Activated CD4-positive, CD25-positive, alpha-beta regulatory T cell treated with anti-CD3 and anti-CD28 coated beads, Interleukin-2, amount 50 U/mL, for 72 hours (primary cell): ENCODE measurements at regions not wholly inside any gene's neighbourhood (a gene's known extent, or its start where the extent isn't known, plus 50 kb on each side); places are given as distances from the start of the nearest gene placed in this dataset.
"Not testable (repeated sequence)": the region's sequence is repeated elsewhere in the genome, so short reads cannot be mapped to it uniquely, and the experiment has no call there.

ENCODE experiments used
- DNase-seq: peaks from one replicate; pipeline ENCODE4 v3.0.0; 2021

DNA sequence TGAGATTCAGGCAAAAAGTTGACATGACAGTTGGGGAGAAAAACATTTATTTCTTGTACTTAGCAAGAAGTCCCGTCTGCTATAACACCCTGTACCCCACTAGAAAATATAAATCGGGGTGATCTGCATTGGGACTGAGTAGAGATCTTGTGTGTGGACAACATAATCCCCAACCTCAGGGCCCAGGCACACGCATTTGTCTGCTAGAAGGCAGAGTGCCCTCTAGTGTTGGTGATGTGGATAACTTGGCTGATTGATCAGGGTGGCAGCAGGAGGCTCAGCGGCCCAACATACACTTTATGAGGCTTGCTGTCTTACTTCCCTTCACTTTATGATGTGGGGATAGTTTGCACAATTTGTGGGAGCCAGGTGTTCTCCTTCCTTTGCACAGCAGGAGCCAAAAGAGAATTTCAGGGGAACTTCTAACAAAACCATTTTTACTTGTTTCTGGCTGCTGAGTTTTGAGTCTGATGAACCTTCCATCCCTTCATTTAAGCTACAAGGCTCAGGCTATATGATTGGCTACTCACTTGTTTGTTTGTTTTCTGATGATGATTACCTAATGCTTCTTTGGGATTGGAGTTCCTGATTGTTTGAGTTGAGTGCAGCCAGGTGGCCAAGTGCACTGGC lies 263.2 kb downstream of the DMAC1 start:
- peak; percentile 36 for DNase-seq

DNA sequence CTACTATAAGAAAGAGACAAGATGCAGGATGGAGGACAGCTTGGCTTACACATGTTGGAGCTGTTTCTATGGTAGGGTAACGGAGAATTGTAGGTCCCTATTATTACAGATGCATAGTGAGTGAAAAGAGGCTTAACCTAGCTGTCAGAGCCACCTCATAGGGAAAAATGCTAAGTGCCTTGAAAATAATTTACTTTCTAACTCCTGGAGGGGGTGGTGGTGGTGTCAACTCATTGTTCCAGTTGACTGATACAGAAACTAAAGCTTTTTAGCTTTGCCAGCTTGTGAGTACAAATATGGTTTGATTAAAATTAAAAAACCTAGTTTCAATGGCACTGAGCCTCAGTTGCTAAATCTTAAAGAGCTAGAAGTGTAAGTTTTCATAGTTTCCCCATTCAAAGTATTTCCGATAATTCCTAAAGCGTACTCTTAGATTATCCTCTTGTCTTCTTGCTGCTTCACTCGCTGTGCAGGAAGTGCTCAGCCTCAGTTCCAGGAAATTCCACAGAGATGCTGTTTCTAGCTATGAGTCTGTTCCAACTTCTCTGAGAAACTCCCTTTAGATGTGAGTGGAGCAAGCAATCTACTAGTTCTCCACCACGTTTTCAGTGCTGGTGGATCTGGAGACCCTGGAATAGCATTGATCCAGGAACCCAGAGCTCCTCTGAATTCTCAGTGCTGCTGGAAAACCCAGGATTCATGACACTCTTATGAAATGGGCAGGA lies 265.2 kb downstream of the DMAC1 start:
- no peak for DNase-seq

DNA sequence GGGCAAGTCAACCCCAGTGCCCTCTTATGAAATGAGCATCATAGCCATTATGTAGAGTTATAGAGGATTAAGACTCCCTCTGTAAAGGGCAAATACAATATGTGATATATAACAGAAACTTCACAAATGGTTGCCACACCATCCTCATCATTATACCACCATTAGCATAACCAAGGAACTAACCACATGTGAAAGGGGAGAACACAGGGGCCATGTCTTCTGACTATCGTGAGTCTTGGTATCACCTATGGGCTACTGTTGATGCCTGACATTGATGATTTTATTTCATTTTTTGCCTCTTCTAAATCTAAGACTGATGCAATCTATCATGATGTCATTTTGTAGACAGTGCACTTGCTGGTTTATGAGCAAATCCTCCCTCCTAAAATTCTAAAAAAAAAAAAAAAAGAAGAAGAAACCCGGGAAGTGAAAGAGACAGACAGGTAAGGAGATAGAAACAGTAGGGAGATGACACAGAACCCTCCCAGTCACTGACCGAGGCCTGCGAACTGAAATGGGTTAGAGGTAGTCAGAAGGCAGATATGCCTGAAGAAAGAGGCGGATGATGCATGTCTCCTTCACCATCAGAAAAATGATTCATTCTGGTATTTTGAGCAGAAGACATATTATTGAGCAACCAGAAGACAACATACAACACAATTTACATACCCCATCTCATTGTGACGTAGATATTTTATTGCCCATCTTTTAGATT lies 266.0 kb downstream of the DMAC1 start:
- no peak for DNase-seq

DNA sequence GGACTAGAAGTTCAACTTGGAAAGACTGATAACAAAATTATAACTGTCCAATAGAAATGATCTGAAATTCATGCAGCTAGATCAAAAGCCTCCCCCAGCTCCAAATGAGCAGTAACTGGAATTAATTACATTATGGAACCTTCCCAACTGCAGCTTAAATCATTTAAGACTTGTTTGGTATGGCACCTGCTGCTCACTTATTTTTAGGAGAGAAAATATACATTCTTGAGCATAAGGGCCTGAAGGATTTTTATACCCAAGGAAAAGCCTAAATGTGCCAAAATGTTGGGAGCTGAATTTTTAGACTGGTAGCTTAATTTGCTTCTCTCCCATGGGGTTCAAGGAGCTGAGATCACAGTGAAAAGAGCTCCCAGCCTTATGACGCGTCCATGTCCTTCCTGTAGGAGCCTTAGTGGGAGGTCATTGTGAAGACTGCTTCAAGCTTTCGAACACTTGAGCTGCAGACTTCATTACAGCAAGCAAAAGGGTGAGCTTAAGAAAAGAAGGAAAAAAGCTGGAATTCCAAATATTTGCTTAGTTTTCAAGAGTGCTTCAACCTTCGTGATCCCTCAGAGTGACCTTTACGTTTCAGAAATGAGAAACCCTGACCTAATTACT lies 276.0 kb downstream of the DMAC1 start:
- no peak for DNase-seq

DNA sequence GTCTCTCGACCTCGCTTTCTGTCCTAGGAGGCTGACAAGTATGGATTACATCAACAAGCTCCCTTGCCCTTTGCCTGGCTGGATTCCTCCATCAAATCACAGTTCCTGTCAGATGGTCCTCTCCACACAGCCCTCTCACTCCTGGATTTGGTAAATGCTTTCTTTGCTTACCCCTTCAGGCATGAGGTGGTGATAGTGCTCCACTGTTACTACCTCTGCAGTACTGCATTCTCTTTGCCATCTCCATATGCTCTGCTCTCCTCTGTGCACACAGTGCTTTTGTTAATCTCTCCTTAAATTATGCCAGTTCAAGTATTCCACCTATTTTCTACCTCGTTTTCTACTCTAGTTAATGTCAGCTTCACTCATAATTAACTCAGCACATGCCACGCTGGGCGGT lies 279.2 kb downstream of the DMAC1 start:
- no peak for DNase-seq

DNA sequence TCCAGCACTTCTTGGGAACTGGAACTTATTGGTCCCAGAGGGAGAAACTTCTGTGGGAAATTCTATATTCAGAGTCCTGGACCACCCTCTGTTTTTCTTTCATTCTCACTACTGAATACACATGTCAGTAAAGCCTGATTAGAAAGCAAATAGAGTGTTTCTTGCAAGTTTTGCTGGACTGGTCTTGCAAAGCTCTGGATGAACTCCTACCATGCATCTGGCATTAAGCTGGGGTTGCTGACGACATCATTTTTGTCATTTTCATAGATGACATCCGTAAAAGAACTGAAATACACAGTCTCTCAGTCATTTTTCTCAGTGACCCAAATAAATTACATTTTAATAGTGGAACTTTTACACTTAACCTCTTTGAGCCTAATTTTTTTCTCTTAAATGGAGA lies 283.2 kb downstream of the DMAC1 start:
- DNase-seq, result no peak

DNA sequence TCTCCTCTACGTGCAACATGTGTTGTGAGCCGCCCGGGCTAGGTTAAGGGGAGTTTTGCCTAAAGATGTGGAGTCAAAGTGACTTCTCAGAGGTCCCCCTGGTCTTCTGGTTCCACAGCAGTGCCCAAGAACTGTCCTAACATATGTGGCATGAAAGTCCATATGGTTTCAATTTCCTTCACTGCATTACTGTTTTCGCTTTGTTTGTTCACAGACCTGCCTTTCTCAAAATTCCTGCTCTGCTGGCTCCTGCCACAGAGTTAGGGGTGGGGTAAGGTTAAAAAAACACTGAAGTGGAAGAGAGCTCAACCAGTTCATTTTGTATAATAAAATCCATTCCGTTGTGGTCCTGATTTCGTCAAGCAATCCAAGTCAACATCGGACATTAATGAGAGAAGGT lies 289.4 kb downstream of the DMAC1 start:
- DNase-seq, result no peak

DNA sequence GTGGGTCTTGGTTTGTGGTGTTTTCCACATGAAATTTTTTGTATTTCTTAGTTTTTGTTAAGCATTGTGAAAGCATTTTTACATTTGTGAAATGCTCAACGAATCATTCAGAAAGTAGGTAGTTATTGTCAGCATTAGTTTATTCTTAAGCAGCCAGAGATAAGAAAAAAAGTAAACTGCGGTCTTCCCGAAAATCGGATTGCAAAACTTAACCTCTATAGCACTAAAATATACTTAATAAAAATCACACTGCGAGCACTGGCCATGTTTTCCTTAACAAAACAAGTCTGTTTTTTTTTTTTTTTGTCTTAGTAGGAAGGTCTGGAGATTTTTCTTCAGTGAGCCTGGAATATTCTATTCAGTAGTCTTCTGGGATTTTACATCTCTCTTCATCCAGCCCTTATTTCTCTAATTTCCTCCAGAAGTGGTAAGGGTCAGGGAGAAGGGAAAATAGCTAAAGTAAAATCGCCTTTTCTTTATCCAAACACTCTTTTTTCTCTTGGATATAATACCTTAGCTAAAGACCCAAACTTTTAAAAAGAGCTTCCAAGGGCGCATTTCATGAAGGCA lies 289.9 kb downstream of the DMAC1 start:
- no peak for DNase-seq

DNA sequence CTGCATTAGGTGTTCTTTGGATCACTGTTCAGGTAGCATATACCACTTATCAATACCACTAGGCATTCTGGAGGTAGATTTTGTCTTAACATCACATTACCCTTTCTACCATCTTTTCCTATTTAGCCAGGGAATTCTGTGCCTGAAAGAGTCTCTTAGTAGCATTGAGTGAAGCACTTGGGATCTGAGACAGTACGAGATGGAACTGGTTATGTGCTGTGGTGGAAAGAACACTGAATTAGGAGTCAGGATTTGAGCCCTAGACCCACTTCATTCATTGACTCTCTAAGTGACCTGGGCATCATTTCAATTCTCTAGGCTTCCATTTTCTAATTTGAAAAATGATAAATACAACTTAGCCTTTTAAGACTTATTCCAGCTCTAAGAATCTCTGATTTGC lies 291.1 kb downstream of the DMAC1 start:
- DNase-seq, result no peak

DNA sequence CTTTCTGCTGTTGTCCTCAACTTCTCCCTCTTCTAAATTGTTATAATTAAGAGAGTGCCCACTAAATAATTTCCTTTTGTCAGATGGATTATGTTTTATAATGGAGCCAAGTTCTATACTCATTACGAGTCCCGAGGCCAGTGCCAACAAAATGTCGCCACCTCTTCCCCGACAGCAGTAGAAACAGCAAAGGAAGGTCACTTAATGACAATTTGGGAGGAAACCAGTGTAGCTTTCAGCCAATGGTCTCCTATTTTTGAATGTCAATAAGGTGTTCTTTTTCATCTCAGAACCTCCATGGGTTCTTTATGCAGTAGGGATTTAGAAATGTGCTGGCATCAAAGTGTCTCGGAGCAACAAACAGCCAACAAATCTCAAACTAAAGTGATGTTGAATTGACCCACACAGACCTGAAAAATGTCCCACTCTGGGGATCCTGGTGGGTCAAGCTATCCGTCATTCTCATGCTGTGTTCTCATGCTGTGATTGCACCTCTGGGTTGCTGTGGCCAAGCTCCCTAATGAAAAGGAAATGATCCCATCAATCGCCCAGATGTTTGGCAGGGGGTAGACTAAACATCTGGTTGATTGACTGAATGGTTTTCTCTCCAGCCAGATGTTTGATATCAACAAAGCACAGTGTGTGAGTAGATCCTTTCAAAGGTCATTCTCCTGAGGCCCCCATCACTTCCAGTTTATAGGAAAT lies 291.9 kb downstream of the DMAC1 start:
- no peak for DNase-seq

DNA sequence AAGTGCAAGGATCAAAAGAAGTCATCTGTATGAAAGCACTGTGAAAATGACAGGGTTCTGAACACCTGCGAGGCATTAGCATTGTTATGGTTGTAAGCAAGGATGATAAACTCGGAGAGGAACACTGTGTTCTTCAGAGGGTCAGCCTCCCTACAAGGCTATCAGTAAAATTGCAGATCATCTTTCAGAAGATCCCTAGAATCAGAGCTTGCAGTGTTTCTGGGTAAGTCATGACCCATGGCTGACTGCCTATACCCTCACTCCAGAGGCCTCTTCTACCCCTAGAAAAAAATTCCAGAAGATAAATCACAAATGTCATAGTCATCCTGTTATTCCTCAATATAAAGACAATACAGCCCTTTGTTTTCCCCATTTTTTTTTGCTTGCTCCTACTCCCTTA lies 292.6 kb downstream of the DMAC1 start:
- no peak for DNase-seq

DNA sequence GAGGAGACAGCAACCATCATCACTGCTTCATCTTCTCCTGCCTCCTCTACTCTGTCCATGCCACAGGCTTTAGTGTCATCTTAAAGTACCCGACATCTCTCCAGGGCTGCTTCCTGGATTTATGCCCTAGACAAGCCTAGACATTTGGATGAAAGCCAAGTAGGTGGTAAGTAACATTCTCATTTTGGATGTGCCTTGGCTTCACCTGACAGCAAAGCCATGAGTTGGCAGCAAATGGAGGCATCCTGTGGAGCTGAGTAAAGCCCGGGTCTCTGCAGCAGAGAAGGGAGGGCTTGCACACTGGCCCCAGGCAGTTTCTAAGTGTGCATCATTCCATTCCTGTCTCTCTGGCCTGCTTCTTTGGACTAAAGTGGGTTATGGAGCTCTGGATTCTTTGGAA lies 299.1 kb downstream of the DMAC1 start:
- no peak for DNase-seq

DNA sequence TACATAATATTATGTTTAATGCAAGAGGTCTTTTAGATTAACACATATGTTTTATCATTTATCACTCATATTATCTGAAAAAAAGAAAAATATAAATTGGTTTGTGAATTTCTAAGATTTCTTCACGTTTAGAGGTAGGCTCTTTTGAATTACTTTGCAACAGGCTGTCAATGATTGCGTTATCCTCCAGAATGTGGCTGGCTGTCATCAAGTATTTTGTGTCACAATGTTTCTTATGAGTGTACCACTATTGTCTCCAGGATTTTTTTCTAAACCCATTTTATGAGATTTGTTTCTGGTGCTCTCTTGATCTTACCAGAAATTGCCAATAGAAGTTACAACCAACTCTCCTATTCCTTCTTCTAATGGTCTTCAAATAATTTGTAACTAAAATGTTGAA lies 307.9 kb downstream of the DMAC1 start:
- DNase-seq, result no peak

DNA sequence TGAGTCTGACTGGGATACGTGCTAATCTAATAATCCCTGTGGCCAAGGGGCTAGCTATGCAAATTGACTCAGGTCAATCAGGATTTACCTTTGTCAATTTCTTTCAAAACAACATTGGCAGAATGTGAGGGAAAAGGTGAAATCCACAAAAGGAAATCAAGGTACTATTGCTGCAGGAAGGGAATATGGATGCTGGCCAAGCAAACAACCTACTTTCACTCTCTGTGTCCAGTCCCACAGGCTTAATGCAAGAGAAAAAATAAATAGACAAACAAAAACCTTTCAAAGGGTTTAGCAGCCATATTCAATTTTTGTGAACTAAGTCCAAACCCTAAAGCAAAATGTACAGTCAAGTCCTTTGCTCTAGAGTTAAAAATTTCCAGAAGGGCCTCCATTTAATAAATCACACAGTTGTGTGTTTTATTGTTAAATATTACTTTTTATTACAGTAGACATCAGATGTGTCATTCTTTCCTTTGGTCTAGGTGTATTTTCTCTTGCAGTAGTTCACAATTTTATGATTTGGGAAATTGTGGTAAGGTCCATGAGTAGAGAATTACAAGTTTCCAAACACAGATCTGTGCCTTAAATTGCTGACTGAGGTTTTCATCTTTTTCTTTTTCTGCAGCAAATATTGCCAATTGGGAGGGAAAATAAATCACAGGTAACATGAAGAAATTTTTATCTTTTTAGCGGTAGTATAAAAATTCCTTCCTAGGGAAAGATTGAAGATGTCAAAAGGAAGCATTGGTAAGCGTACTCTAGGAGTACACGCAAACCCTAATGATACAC lies 309.1 kb downstream of the DMAC1 start:
- no peak for DNase-seq

DNA sequence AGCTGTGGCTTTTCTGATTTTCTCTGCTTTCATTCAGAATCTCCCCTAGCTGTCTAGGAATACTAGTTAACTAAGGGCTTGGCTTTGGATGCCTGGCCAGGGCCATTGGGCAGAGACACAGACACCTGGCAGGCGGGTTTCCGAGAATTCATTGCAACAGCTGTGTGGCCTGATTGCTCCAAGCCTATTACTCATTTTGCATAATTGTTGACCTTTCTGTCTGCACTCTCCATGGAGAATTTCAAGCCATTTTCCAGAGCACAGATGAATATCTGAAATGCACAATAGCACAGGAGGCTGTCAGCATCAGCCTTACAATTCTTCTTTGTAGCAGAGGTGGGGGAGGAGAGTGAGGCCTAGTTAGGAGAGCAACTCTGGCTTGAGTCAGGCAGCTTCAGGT lies 310.5 kb downstream of the DMAC1 start:
- no peak for DNase-seq

DNA sequence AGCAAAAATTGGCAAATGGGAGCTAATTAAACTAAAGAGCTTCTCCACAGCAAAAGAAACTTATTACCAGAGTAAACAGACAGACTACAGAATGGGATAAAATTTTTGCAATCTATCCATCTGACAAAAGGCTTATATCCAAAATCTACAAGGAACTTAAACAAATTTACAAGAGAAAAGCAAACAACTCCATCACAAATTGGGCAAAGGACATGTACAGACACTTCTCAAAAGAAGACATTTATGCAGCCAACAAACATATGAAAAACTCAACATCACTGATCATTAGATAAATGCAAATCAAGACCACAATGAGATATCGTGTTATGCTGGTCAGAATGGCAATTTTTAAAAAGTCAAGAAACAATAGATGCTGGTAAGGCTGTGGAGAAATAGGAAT lies 315.6 kb downstream of the DMAC1 start:
- not testable (repeated sequence) for DNase-seq

DNA sequence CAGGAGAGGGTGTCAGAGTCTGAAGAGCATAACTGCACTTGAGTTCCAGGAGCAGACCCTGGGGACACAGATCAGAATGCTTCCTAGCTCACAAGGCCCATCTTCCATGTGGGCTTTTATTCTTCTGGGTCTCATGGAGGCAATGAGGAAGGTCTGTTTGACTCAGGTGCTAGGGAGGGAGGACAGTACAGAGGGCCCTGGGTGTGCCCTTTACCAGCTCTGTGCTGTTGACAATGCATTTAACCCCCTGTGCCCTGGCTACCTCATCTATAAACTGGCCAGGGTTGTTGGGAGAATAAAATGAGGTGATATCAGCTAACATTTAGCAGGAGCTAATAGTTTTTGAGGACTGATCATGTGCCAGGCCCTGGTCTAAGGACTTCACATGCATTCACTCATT lies 318.0 kb downstream of the DMAC1 start:
- no peak for DNase-seq

DNA sequence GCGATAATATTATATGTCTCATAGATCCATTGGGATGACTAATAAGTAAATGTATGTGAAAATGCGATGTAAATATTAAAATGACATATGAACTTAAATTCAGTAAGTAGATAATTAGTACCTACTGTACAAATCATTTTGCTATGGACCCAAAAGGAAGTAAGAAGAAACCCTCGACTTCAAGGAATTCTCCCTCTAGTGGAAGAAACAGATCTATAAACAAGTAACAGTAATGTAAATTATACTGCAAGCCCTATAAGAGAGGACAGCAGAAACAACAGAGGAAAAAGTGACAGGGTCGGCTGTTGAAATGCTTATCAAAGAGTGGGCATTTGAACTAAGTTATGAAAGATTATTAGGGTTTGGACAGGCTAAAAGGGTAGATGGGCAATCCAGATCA lies 320.3 kb downstream of the DMAC1 start:
- DNase-seq, result no peak

DNA sequence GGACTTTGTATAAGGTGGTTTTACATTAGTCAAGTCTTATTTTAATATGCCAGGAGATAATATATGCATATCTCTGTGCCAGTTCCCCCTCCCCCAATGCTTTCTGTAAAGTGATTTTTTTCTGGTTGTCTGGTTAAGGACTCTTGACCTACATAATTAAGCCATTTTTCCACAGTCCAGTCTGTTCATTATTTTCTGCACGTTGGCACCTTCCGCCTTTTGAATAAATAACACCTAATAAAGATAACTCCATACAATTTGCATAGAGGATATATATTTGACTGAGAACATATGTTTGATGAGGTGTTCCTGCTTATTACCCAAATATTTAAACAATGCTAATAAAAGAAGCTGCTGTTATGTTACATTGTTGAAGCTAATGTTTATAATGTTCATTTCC lies 320.9 kb downstream of the DMAC1 start:
- no peak for DNase-seq

DNA sequence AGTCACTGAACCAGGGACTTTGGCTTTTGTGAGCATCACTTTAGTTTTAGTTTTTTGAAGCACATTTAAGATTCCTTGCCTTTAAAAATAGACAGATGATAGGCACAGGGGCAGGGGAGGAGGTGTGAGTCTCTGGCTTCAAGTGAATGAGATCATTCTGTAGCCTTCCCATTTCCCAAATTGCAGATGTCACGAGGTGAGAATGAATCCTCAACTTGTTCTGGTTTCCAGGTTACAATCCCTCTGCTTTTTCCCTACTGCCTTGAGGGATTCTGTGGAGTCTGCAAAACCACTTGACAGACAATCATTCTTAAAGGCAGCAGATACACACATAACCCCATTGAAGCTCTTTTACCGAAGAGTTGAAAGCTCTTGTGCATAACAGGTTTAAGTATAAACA lies 332.4 kb downstream of the DMAC1 start:
- DNase-seq, result no peak

DNA sequence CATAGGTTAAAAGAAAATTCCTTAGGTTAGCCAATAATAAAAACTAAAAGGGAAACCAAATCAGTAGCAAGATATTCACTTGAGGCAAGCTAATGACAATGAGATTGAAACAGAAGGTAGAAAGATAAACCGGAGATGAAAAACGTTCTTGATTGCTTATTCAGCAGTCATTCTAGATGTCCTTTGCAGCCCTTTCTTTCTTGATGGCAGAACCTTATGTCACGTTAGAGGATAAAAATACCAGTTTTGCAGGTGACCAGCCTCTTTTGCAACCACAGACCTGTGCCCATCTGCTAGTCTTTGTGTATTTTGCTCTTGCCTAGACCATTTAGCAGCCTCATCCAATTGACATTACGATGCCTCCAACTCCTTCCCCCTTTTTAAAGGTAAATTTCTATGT lies 337.8 kb downstream of the DMAC1 start:
- no peak for DNase-seq
